Muscle of leg (tissue), 3 donors: ENCODE measurements at regions not wholly inside any gene's neighbourhood (a gene's known extent, or its start where the extent isn't known, plus 50 kb on each side); places are given as distances from the start of the nearest gene placed in this dataset.

Experiments
- DNase-seq: peaks from one replicate; pipeline ENCODE4 v3.0.0; 2013
- H3K27ac ChIP-seq: one replicate; pipeline ENCODE4 v1.5.1; 2013; ENCODE audit warnings: mild to moderate bottlenecking, low read length, control low read depth
- H3K27me3 ChIP-seq: one replicate; pipeline ENCODE4 v1.6.1; 2013; ENCODE audit warnings: low read length; ENCODE audit not compliant: control insufficient read depth, insufficient read depth
- H3K36me3 ChIP-seq: one replicate; pipeline ENCODE4 v1.6.1; 2013; ENCODE audit warnings: low read length; ENCODE audit not compliant: control insufficient read depth, insufficient read depth
- H3K4me1 ChIP-seq: one replicate; pipeline ENCODE4 v1.6.1; 2013; ENCODE audit warnings: low read length; ENCODE audit not compliant: control insufficient read depth, insufficient read depth
- H3K4me3 ChIP-seq: one replicate; pipeline ENCODE4 v1.5.1; 2013; ENCODE audit warnings: low read length, control low read depth
- H3K9me3 ChIP-seq: replicated peaks from 2 replicates; pipeline ENCODE4 v1.6.1; 2013; ENCODE audit warnings: low read depth, low read length; ENCODE audit not compliant: control insufficient read depth
- WGBS: methylation state at CpG from one replicate; pipeline ENCODE4 v1.1.5; 2013; ENCODE audit warnings: missing lambda C conversion rate; ENCODE audit not compliant: insufficient coverage; 5-methylcytosine and 5-hydroxymethylcytosine counted together

GRCh38 chr2:222064286-222064685, 234.5 kb downstream of the PAX3 start:
- H3K36me3 ChIP-seq, result no peaks in the 10 kb centered on the region
- no peaks in the 10 kb centered on the region for H3K27me3 ChIP-seq
- WGBS, result 90% methylated on average over 2 of the region's 2 CpGs
- no peaks in the 10 kb centered on the region for H3K9me3 ChIP-seq
- no peak for DNase-seq
- no peak overlapping the region for H3K27ac ChIP-seq
- no peaks in the 10 kb centered on the region for H3K4me1 ChIP-seq
- H3K4me3 ChIP-seq, result no peak overlapping the region

GRCh38 chr2:222058819-222059445, 239.9 kb downstream of the PAX3 start:
- H3K27ac ChIP-seq, result no peak overlapping the region
- H3K4me3 ChIP-seq, result no peak overlapping the region
- DNase-seq, result peak; percentile 83
- H3K27me3 ChIP-seq, result peaks cover 3% of the 10 kb centered on the region
- peaks cover 2% of the 10 kb centered on the region for H3K4me1 ChIP-seq
- no peaks in the 10 kb centered on the region for H3K9me3 ChIP-seq
- H3K36me3 ChIP-seq, result no peaks in the 10 kb centered on the region
- 10% methylated on average over 2 of the region's 2 CpGs for WGBS

GRCh38 chr2:222057347-222058073, 241.3 kb downstream of the PAX3 start:
- Histone ChIP-seq H3K4me1 (peaks cover 2% of the 10 kb centered on the region), H3K27ac (no peak overlapping the region), H3K36me3 (no peaks in the 10 kb centered on the region), H3K27me3 (peaks cover 9% of the 10 kb centered on the region), H3K4me3 (no peak overlapping the region), H3K9me3 (no peaks in the 10 kb centered on the region)
- WGBS, result 36% methylated on average over 2 of the region's 6 CpGs
- DNase-seq, result no peak

GRCh38 chr2:222055328-222055727, 243.5 kb downstream of the PAX3 start:
- WGBS, result 17% methylated on average over 2 of the region's 4 CpGs
- Histone ChIP-seq H3K27ac (no peak overlapping the region), H3K4me3 (no peak overlapping the region), H3K36me3 (no peaks in the 10 kb centered on the region), H3K27me3 (peaks cover 14% of the 10 kb centered on the region), H3K9me3 (no peaks in the 10 kb centered on the region), H3K4me1 (peaks cover 2% of the 10 kb centered on the region)
- no peak for DNase-seq

GRCh38 chr2:222054813-222055212, 244.0 kb downstream of the PAX3 start:
- Histone ChIP-seq H3K9me3 (no peaks in the 10 kb centered on the region), H3K4me1 (peaks cover 2% of the 10 kb centered on the region), H3K4me3 (no peak overlapping the region), H3K27me3 (peaks cover 17% of the 10 kb centered on the region), H3K27ac (no peak overlapping the region), H3K36me3 (no peaks in the 10 kb centered on the region)
- DNase-seq, result no peak
- WGBS, result no CpG with 5 or more reads among the region's 3 CpGs

- peak; percentile 25 for DNase-seq
- H3K27ac ChIP-seq, result no peak overlapping the region
- WGBS, result 2% methylated on average over 6 of the region's 9 CpGs
- no peaks in the 10 kb centered on the region for H3K36me3 ChIP-seq
- H3K4me3 ChIP-seq, result no peak overlapping the region
- no peaks in the 10 kb centered on the region for H3K9me3 ChIP-seq
- no peaks in the 10 kb centered on the region for H3K4me1 ChIP-seq
- peaks cover 17% of the 10 kb centered on the region for H3K27me3 ChIP-seq
Observed at GRCh38 chr2:222052934-222053367, 245.8 kb downstream of the PAX3 start.

- DNase-seq, result no peak
- no CpG with 5 or more reads among the region's 4 CpGs for WGBS
Observed at GRCh38 chr2:222050981-222051380, 247.8 kb downstream of the PAX3 start.

GRCh38 chr2:222049946-222050345, 248.9 kb downstream of the PAX3 start:
- WGBS, result no CpG with 5 or more reads among the region's 3 CpGs
- Histone ChIP-seq H3K4me1 (no peaks in the 10 kb centered on the region), H3K27me3 (peaks cover 15% of the 10 kb centered on the region), H3K4me3 (no peak overlapping the region), H3K27ac (no peak overlapping the region), H3K9me3 (no peaks in the 10 kb centered on the region), H3K36me3 (no peaks in the 10 kb centered on the region)
- DNase-seq, result no peak

More at GRCh38 chr2:222050981-222051380, 247.8 kb downstream of the PAX3 start:
- Histone ChIP-seq H3K9me3 (no peaks in the 10 kb centered on the region), H3K36me3 (no peaks in the 10 kb centered on the region), H3K4me3 (no peak overlapping the region), H3K27me3 (peaks cover 17% of the 10 kb centered on the region), H3K4me1 (no peaks in the 10 kb centered on the region), H3K27ac (no peak overlapping the region)

GRCh38 chr2:222043897-222044296, 254.9 kb downstream of the PAX3 start:
- 67% methylated on average over 2 of the region's 4 CpGs for WGBS
- H3K4me3 ChIP-seq, result no peak overlapping the region
- no peaks in the 10 kb centered on the region for H3K9me3 ChIP-seq
- H3K27me3 ChIP-seq, result no peaks in the 10 kb centered on the region
- H3K27ac ChIP-seq, result no peak overlapping the region
- H3K36me3 ChIP-seq, result no peaks in the 10 kb centered on the region
- DNase-seq, result no peak
- no peaks in the 10 kb centered on the region for H3K4me1 ChIP-seq

- WGBS, result 60% methylated on average over 1 of the region's 4 CpGs
- H3K27ac ChIP-seq, result no peak overlapping the region
Observed at GRCh38 chr2:222042666-222043065, 256.1 kb downstream of the PAX3 start.

More at GRCh38 chr2:222042666-222043065, 256.1 kb downstream of the PAX3 start:
- H3K36me3 ChIP-seq, result no peaks in the 10 kb centered on the region
- H3K9me3 ChIP-seq, result no peaks in the 10 kb centered on the region
- no peak for DNase-seq
- H3K4me3 ChIP-seq, result no peak overlapping the region
- H3K27me3 ChIP-seq, result no peaks in the 10 kb centered on the region
- no peaks in the 10 kb centered on the region for H3K4me1 ChIP-seq
